H1 (cell line): ENCODE measurements at regions not wholly inside any gene's neighbourhood (a gene's known extent, or its start where the extent isn't known, plus 50 kb on each side); places are given as distances from the start of the nearest gene placed in this dataset.
A peak's percentile ranks its signal among the peaks of the same experiment; 100 is the strongest.

Experiments
- CTCF ChIA-PET: fragments of 300-600 bp; sonication (Branson Sonifier 250); formaldehyde crosslinking; loops from one replicate; lab custom pipeline; 2021; ENCODE audit not compliant: partially characterized antibody; lab: Charles Lee
- POLR2A ChIA-PET: fragments of 300-600 bp; sonication (Branson Sonifier 250); formaldehyde crosslinking; loops from one replicate; lab custom pipeline; 2021; ENCODE audit warnings: inconsistent platforms; ENCODE audit not compliant: partially characterized antibody; lab: Charles Lee
- DNase-seq, 2 experiments: peaks; one replicate each; pipeline versions ENCODE4 v3.0.0 to v3.0.0-alpha.2; 2010 to 2022; ENCODE audit warnings: low spot score in 2 of 2, low read depth in 1 of 2, mixed read lengths in 1 of 2
- FAIRE-seq: peaks from 2 replicates; lab custom pipeline; 2011; peaks lifted over from hg19 to GRCh38; lab: Jason Lieb, UNC
- H2AFZ ChIP-seq: 2 replicates; pipeline ENCODE4 v1.8.1; 2012; ENCODE audit warnings: low read length, inconsistent platforms
- H2AK5ac ChIP-seq: 2 replicates; pipeline ENCODE4 v1.6.1; 2013; ENCODE audit warnings: low read depth, low read length
- H2BK120ac ChIP-seq: replicated peaks from 2 replicates; pipeline ENCODE3; 2013; ENCODE audit warnings: low read depth, low read length, inconsistent platforms
- H2BK12ac ChIP-seq: 2 replicates; pipeline ENCODE4 v1.6.1; 2013; ENCODE audit warnings: low read depth, low read length
- H2BK15ac ChIP-seq: 2 replicates; pipeline ENCODE4 v1.6.1; 2013; ENCODE audit warnings: low read length
- H2BK20ac ChIP-seq: 2 replicates; pipeline ENCODE4 v1.6.1; 2013; ENCODE audit warnings: low read length
- H2BK5ac ChIP-seq: 2 replicates; pipeline ENCODE4 v1.6.1; 2013; ENCODE audit warnings: low read depth, low read length
- H3K14ac ChIP-seq: 2 replicates; pipeline ENCODE4 v1.6.1; 2013; ENCODE audit warnings: inconsistent platforms; ENCODE audit not compliant: insufficient read length
- H3K18ac ChIP-seq: 2 replicates; pipeline ENCODE4 v1.6.1; 2013; ENCODE audit warnings: low read length; ENCODE audit errors: extremely low read depth
- H3K23ac ChIP-seq: 2 replicates; pipeline ENCODE4 v1.6.1; 2013; ENCODE audit warnings: inconsistent platforms; ENCODE audit not compliant: insufficient read length
- H3K23me2 ChIP-seq: 2 replicates; pipeline ENCODE4 v1.6.1; 2013; ENCODE audit warnings: low read depth, low read length
- H3K27ac ChIP-seq: 2 replicates; pipeline ENCODE4 v1.6.1; 2011; ENCODE audit warnings: low read depth, low read length, inconsistent platforms
- H3K27me3 ChIP-seq, 4 experiments: replicated peaks in 1 of 4; 1 replicate in 1 of 4; 2 replicates in 3 of 4; pipeline versions ENCODE4 v1.6.1 to v1.8.1; 2011 to 2013; ENCODE audit warnings: low read length in 3 of 4, mild to moderate bottlenecking in 3 of 4, inconsistent platforms in 2 of 4, mixed read lengths in 2 of 4, moderate library complexity in 1 of 4; ENCODE audit not compliant: control insufficient read depth in 3 of 4, insufficient read depth in 3 of 4; ENCODE audit errors: extremely low read depth in 1 of 4
- H3K36me3 ChIP-seq, 4 experiments: 2 replicates each; pipeline versions ENCODE4 v1.6.1 to v1.8.1; 2011 to 2013; ENCODE audit warnings: mild to moderate bottlenecking in 4 of 4, low read length in 3 of 4, moderate library complexity in 2 of 4, control low read depth in 1 of 4, inconsistent platforms in 1 of 4; ENCODE audit not compliant: insufficient read depth in 4 of 4, control insufficient read depth in 2 of 4
- H3K4ac ChIP-seq: replicated peaks from 2 replicates; pipeline ENCODE3; 2013; ENCODE audit warnings: low read length, low read depth, mixed read lengths, inconsistent platforms; ENCODE audit not compliant: insufficient read length
- H3K4me1 ChIP-seq, 4 experiments: replicated peaks in 1 of 4; 1 replicate in 1 of 4; 2 replicates in 3 of 4; pipeline versions ENCODE4 v1.6.1 to v1.8.1; 2011 to 2013; ENCODE audit warnings: low read length in 3 of 4, inconsistent platforms in 2 of 4, mixed read lengths in 1 of 4; ENCODE audit not compliant: insufficient read depth in 4 of 4, control insufficient read depth in 3 of 4
- H3K4me2 ChIP-seq, 2 experiments: 2 replicates each; pipeline versions ENCODE4 v1.6.1 to v1.8.1; 2011 to 2013; ENCODE audit warnings: low read depth in 2 of 2, low read length in 2 of 2, control low read depth in 1 of 2, inconsistent platforms in 1 of 2, mild to moderate bottlenecking in 1 of 2; ENCODE audit not compliant: insufficient read depth in 1 of 2
- H3K4me3 ChIP-seq, 4 experiments: fragments of 200-600, 300-600 bp in 1 of 4; sonication (generic), shearing (Covaris generic), sonication (Bioruptor Twin) in 1 of 4; 2 replicates each; pipeline versions ENCODE4 v1.5.1 to v1.8.1; 2011 to 2016; ENCODE audit warnings: low read length in 4 of 4, low read depth in 3 of 4, control low read depth in 2 of 4, inconsistent platforms in 2 of 4, mild to moderate bottlenecking in 2 of 4, mixed read lengths in 1 of 4, moderate library complexity in 1 of 4; ENCODE audit not compliant: insufficient read depth in 2 of 4; ENCODE audit errors: extremely low read depth in 1 of 4
- H3K56ac ChIP-seq: replicated peaks from 2 replicates; pipeline ENCODE3; 2013; ENCODE audit warnings: low read depth, mild to moderate bottlenecking, mixed read lengths, low read length, inconsistent platforms; ENCODE audit not compliant: insufficient read length
- H3K79me1 ChIP-seq: 2 replicates; pipeline ENCODE4 v1.6.1; 2013; ENCODE audit warnings: low read depth, low read length, control low read depth
- H3K79me2 ChIP-seq, 2 experiments: 2 replicates each; pipeline versions ENCODE4 v1.6.1 to v1.8.1; 2012 to 2013; ENCODE audit warnings: low read length in 2 of 2, mild to moderate bottlenecking in 2 of 2, inconsistent platforms in 1 of 2; ENCODE audit not compliant: insufficient read depth in 2 of 2, control insufficient read depth in 1 of 2
- H3K9ac ChIP-seq, 4 experiments: replicated peaks in 1 of 4; 1 replicate in 1 of 4; 2 replicates in 3 of 4; pipeline versions ENCODE4 v1.6.1 to v1.8.1; 2011 to 2013; ENCODE audit warnings: low read depth in 3 of 4, low read length in 3 of 4, control low read depth in 2 of 4, mild to moderate bottlenecking in 2 of 4, moderate library complexity in 2 of 4, inconsistent platforms in 1 of 4; ENCODE audit errors: extremely low read depth in 1 of 4
- H3K9me3 ChIP-seq, 2 experiments: 2 replicates each; pipeline versions ENCODE4 v1.6.1 to v1.8.1; 2012 to 2013; ENCODE audit warnings: mild to moderate bottlenecking in 2 of 2, moderate library complexity in 2 of 2, control low read depth in 1 of 2, inconsistent platforms in 1 of 2, low read depth in 1 of 2, low read length in 1 of 2, mixed read lengths in 1 of 2; ENCODE audit not compliant: insufficient read depth in 2 of 2
- H4K20me1 ChIP-seq, 2 experiments: replicated peaks in 1 of 2; 2 replicates each; pipeline versions ENCODE3 to v1.8.1; 2011 to 2013; ENCODE audit warnings: inconsistent platforms in 2 of 2, low read length in 2 of 2, mild to moderate bottlenecking in 1 of 2; ENCODE audit not compliant: insufficient read depth in 2 of 2, control insufficient read depth in 1 of 2
- H4K5ac ChIP-seq: 2 replicates; pipeline ENCODE4 v1.6.1; 2013; ENCODE audit warnings: low read length, low read depth, mixed read lengths, inconsistent platforms; ENCODE audit not compliant: insufficient read length
- H4K8ac ChIP-seq: 2 replicates; pipeline ENCODE4 v1.8.0; 2013; ENCODE audit warnings: mild to moderate bottlenecking, moderate library complexity, low read length, inconsistent platforms; ENCODE audit not compliant: insufficient read depth; ENCODE audit errors: extremely low read depth
- H4K91ac ChIP-seq: replicated peaks from 2 replicates; pipeline ENCODE3; 2013; ENCODE audit warnings: low read length, mixed read lengths, inconsistent platforms; ENCODE audit not compliant: insufficient read length
- SAP30 ChIP-seq: fragments of 300-600 bp; sonication (generic); IDR thresholded peaks from 2 replicates; pipeline ENCODE4 v1.7.1; 2012; ENCODE audit warnings: low read length, moderate library complexity, mild to moderate bottlenecking, inconsistent platforms; ENCODE audit not compliant: insufficient read depth, insufficient replicate concordance
- SIN3A ChIP-seq, 2 experiments: IDR thresholded peaks in 1 of 2; conservative IDR thresholded peaks in 1 of 2; 2 replicates each; pipeline ENCODE4 v1.6.1; 2011 to 2012; ENCODE audit warnings: low read length in 2 of 2, improper control_type of control experiment in 1 of 2, low read depth in 1 of 2, mild to moderate bottlenecking in 1 of 2
- WGBS, 2 experiments: shearing (Covaris generic) in 1 of 2; methylation state at CpG; one replicate each; pipeline versions ENCODE4 v1.1.6 to v1.1.7; 2013 to 2015; ENCODE audit warnings: low lambda C conversion rate in 2 of 2, mixed read lengths in 2 of 2, inconsistent platforms in 1 of 2, low coverage in 1 of 2, missing lambda C conversion rate in 1 of 2; ENCODE audit not compliant: insufficient replicate concordance in 2 of 2, insufficient coverage in 1 of 2, insufficient read length in 1 of 2; ENCODE audit errors: extremely low coverage in 1 of 2, missing lambda C conversion rate in 1 of 2; 5-methylcytosine and 5-hydroxymethylcytosine counted together

DNA sequence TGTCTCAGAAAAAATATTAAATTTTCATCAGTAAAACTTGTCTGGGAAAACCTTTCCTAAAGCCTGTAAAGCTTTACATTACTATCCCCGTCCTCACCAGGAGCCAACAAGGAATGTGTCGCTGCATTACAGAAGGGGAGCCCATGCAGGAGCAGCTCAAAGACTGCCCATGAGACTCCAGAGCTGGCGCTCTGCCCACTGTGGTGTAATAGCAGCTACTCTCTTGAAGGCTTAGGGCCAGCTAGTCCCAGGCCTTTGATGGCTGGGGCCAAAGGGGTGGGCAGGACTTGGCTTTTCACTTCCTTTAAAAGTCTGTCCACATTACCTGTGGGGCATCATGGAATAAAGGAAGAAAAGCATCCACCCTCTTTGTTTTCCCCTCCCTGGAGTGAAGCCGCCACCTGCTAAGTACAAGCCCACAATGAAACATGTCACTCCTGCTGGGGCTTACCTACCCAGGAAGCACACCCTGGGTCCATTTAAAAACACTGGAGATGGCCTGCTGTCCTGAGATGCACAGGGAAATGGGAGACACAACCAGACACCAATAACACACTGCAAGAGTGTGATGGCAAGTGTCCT, 150.7 kb downstream of the ADAMTS15 start:
- Histone ChIP-seq H2BK20ac (0 out of 2 replicates have a peak overlapping the region, but pooled peaks have one; percentile 6), H3K56ac (no peak overlapping the region), H4K20me1 (no peaks in the 10 kb centered on the region), H3K18ac (no peak overlapping the region), H3K14ac (no peak overlapping the region), H2BK5ac (peak overlapping the region; percentile 12; the same call in 1 of the 2 replicates), H4K91ac (no peak overlapping the region), H2BK120ac (no peak overlapping the region), H3K4me1 (peaks cover 0 to 17% (median 3%) of the 10 kb centered on the region in 4 experiments; a peak in 5 of 7 replicates), H4K8ac (no peak overlapping the region), H3K4ac (no peak overlapping the region), H3K27ac (no peak overlapping the region), H3K23me2 (peaks cover 2% of the 10 kb centered on the region; the same call in 1 of the 2 replicates), H3K36me3 (no peaks in the 10 kb centered on the region), H3K79me2 (no peaks in the 10 kb centered on the region), H3K4me2 (no peak overlapping the region), H4K5ac (no peak overlapping the region), H2BK15ac (no peak overlapping the region), H3K23ac (no peak overlapping the region), H3K9ac (no peak overlapping the region), H3K79me1 (no peaks in the 10 kb centered on the region), H3K9me3 (peaks cover 6% of the 10 kb centered on the region in 2 experiments; a peak in 3 of 4 replicates), H2BK12ac (peak overlapping the region; percentile 85; the same call in 1 of the 2 replicates), H3K27me3 (0 out of 7 replicates have a peak, but pooled peaks cover 0 to 2% (median 0%) of the 10 kb centered on the region in 4 experiments), H2AK5ac (no peak overlapping the region), H2AFZ (no peak overlapping the region), H3K4me3 (no peak overlapping the region)
- POLR2A ChIA-PET, result interaction anchor here (2.2 kb wide), 1 partner anchor 9 kb away, joined by 5 read pairs; no protein-coding TSS in a partner anchor
- FAIRE-seq (no peak), DNase-seq (peak in 1 of 2 experiments; percentile 42)
- CTCF ChIA-PET, result interaction anchor here (1.5 to 1.6 kb wide), 2 partner anchors 27 to 151 kb away, joined by 3 read pairs; partner anchors contain the start of gene ADAMTS15
- 92% methylated on average over 4 of the region's 4 CpGs; no CpG with 5 or more reads in 1 of the 2 experiments for WGBS, 2 experiments
- TF ChIP-seq SIN3A (conservative IDR thresholded peaks at IDR 0.05 in 1 of 2, IDR thresholded peaks at IDR 0.05 in 1 of 2; ENCODE audit: low read depth in 1 of 2, low read length in 2 of 2) (no peak), SAP30 (no peak)
